ENCODE measurements at regions not wholly inside any gene's neighbourhood (a gene's known extent, or its start where the extent isn't known, plus 50 kb on each side); places are given as distances from the start of the nearest gene placed in this dataset.
A peak's percentile ranks its signal among the peaks of the same experiment; 100 is the strongest.

GRCh38 chr2:238555786-238556542, 129.2 kb downstream of the ASB1 start:
- no peak for ATAC-seq

DNA sequence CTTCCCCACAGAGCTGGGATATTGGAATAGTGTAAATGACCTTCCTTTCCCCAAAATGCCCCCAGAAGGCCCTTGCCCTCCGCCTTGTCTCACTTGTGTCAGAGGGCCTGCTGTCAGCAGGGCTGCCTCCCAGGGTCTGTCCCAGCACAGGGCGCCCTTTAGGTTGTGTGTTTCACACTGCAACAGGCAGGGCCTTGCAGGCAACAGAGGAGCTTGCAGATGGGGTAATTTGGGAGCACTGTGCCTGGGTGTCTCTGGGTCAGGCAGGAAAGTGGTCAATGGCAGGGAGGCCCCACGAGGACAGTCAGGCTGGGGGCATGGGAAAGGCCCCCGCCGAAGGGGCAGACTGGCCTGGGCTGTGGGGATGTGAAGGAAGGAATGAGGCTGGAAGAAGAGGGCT, 130.7 kb downstream of the ASB1 start:
- DNase-seq (ENCODE audit: low spot score) = no peak
- no peak for ATAC-seq
- intact Hi-C loops (cut with DNase I) = no loop called here

More at GRCh38 chr2:238555786-238556542, 129.2 kb downstream of the ASB1 start:
- intact Hi-C loops (cut with DNase I) = no loop called here
- no peak for DNase-seq (ENCODE audit: low spot score)

DNA sequence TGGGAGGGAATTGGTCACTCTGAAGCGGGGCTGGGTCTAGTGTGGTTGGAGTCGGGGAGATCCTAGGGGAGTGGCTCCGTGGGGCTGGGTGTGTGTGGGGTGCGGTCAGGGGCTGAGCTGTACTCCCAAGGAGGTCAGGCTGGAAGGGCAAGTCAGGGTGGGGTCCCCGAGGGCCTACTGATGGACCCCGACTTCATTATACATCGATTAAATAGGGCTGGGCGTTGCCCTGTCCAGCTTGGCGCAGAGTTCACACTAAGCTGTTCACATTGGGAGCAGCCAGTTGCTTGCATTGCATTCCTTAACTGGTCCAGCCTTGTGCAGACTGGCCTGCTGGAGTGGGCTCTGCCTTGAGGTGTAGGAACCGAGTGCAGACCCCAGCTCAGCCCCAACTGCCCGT, 131.2 kb downstream of the ASB1 start:
- DNase-seq (ENCODE audit: low spot score) (no peak), ATAC-seq (peak; percentile 26)
- intact Hi-C loops (cut with DNase I) = no loop called here

- DNase-seq (ENCODE audit: low spot score) (no peak), ATAC-seq (no peak)
- intact Hi-C loops (cut with DNase I) = no loop called here
These were observed 131.9 kb downstream of the ASB1 start for GRCh38 chr2:238558456-238559099.

GRCh38 chr2:238560234-238560633, 133.5 kb downstream of the ASB1 start:
- DNase-seq (ENCODE audit: low spot score) (no peak), ATAC-seq (no peak)
- intact Hi-C loops (cut with DNase I) = no loop called here

DNA sequence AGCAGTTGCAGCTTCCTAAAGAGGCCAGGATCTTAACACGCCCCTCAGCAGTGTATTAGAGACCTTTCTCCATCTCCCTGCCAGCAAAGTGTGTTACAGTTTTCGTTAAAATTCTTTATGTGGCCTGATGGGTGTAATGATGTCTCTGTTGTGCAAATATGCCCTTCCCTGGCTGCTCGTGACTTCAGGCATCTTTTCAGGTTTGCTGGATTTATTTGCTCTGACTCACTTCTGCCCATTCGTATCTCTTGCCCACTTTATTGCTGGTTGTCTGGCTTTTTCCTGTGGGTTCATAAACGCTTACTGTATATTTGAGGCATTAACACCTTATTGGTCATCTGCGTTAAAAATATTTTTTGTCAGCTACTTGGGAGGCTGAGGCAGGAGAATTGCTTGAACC, 134.5 kb downstream of the ASB1 start:
- intact Hi-C loops (cut with DNase I) = no loop called here

GRCh38 chr2:238562446-238562845, 135.7 kb downstream of the ASB1 start:
- no peak for ATAC-seq
- intact Hi-C loops (cut with DNase I) = no loop called here
- no peak for DNase-seq (ENCODE audit: low spot score)

More for the DNA sequence above, 134.5 kb downstream of the ASB1 start:
- ATAC-seq (no peak), DNase-seq (ENCODE audit: low spot score) (no peak)

DNA sequence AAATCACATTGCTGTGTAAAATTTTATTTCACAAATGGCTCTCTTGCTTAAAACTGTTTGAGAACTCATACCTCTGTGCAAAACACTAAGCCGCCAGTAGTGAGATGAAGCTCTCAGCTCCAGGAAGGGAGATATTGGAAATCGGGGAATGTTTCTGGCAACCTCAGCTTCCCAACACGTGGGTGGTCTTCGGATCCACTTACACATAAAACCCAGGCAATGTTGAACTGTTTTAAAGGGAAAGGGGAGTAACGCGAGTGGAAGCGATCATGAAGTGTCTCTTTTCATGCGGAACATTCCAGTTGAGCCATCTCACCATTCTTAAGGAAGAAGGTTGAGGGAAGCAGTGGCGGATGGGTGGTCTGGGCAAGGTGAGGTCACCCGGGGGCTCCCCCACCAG, 136.8 kb downstream of the ASB1 start:
- DNase-seq (ENCODE audit: low spot score) = no peak
- ATAC-seq = no peak
- intact Hi-C loops (cut with DNase I) = no loop called here

- ATAC-seq (no peak), DNase-seq (ENCODE audit: low spot score) (no peak)
- intact Hi-C loops (cut with DNase I) = no loop called here
These were observed 137.7 kb downstream of the ASB1 start for GRCh38 chr2:238564286-238564920.

GRCh38 chr2:238565031-238565430, 138.3 kb downstream of the ASB1 start:
- DNase-seq (ENCODE audit: low spot score) (no peak), ATAC-seq (no peak)
- intact Hi-C loops (cut with DNase I) = no loop called here

DNA sequence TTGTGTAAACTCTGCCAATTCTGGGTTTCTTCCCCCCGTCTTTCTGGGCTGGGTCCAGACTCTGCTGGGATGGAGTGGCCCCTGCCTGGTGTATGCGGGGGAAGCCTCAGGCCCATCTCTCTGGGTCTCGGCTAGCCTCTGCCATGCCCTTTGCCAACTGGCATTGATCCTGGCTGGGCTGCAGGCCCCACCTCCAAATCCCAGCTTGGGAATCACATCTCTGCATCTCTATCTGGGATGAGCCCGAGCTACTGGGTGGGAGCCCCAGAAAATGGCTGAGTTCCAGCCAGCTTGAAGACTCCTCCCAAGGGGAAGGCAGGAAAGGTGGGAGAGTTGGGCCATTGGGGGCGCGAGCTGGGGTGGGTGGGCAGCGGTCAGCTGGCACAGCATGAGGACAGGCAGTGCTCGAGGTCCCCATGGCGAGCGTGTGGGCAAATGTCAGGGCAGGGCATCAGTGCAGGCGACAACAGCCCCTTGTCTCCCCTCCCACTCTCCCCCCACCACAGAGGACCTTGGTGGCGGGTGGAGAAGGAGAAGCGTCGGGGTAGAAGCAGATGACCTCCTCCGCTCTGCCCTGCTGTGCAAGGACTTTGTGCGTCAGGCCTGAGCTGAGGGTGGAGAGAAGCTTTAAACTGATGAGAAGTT, 139.4 kb downstream of the ASB1 start:
- no peak for ATAC-seq
- intact Hi-C loops (cut with DNase I) = no loop called here
- DNase-seq (ENCODE audit: low spot score) = no peak

DNA sequence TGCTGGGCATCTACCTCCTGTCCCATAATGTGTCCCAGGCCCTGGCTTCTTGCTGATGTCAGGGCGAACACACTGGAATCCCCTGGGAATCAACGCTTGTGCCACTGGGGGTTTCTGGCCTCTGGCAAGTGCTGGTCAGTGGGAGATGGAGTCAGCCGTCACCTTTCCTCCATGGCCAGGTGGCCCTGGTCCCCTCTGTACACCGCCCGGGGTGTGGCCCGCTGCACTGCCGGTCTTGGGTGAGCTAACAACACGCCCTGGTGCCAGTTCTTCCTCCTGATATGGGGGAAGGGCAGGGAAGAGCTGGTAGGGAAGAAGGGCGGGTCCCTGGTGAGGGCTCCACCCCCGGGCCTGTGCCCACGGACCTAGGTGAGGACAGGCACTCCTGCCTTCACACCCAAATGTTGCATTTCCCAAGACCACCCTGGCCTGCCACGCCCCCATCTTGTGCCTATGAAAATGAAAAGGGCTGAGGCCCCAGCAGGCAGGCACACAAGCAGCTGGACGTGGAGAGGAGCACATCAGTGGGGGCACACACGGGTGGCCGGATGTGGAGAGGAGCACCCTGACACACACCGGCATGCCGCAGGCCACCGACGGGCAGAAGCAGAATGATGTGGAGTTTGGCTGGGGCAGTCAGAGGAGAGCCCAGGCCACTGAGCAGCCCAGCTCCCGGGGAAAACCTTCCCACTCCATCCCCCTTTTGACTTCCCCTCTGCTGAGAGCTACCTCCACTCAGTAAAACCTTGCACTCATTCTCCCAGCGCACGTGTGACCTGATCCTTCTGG, 140.5 kb downstream of the ASB1 start:
- no peak for ATAC-seq
- DNase-seq (ENCODE audit: low spot score) = no peak
- intact Hi-C loops (cut with DNase I) = no loop called here

- intact Hi-C loops (cut with DNase I) = no loop called here
- DNase-seq (ENCODE audit: low spot score) (no peak), ATAC-seq (no peak)
These were observed 141.3 kb downstream of the ASB1 start for GRCh38 chr2:238567996-238568395.

- intact Hi-C loops (cut with DNase I) = no loop called here
These were observed 142.0 kb downstream of the ASB1 start for GRCh38 chr2:238568455-238569440.

DNA sequence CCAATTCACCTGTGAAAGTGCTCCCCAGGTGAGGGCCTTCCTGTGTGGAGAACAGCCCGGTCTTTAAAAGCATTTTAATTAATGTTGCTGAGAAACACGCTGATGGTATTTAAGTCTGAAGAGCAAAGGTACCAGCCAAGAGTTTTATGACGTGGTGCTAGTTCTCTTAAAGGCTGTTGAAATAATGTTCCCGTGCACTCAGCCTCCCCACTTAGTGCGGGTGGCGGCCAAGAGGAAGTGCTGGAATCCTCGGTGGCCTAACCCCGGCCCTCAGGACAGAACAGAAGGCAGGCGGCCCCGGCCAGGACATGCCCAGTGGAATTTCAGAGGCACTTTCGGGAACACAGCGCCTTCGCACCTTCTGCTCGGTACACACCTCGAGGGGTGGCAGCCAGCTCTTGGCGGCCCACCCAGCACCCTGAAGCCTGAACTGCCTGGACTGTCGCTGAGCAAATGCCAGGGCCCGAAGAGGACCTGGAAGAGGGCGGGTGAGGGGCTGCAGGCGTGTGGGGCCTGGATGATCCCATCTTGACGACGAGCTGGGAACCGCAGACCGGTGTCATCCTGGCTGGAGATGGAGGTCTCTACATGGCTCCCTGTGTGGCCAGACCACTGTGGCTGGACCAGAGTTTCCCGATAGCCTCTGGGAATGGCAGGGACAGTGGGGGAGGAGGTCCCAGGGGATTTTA, 142.9 kb downstream of the ASB1 start:
- intact Hi-C loops (cut with DNase I) = no loop called here
- ATAC-seq = peak; percentile 60
- peak; percentile 47 for DNase-seq (ENCODE audit: low spot score)

More at GRCh38 chr2:238568455-238569440, 142.0 kb downstream of the ASB1 start:
- ATAC-seq (no peak), DNase-seq (ENCODE audit: low spot score) (no peak)

GRCh38 chr2:238570391-238570790, 143.7 kb downstream of the ASB1 start:
- intact Hi-C loops (cut with DNase I) = no loop called here
- no peak for DNase-seq (ENCODE audit: low spot score)

DNA sequence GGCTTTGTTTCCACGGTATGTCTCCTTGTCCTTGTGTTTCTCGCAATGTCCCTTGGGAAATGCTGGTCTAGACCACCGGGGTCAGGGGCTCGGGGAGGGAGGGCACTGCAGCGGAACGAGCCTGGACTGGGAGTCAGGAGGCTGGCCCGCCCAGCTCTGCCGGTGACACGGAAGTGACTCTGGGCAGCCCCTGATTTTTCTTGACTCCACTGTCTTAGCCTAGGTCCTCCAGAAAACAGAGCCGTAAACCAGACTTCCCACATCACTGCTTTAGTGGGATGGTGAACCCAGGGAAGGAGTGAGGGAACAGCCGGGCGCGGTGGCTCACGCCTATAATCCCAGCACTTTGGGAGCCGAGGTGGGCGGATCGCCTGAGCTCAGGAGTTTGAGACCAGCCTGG, 144.2 kb downstream of the ASB1 start:
- ATAC-seq (peak; percentile 68), DNase-seq (ENCODE audit: low spot score) (peak; percentile 39)
- intact Hi-C loops (cut with DNase I) = no loop called here

More at GRCh38 chr2:238570391-238570790, 143.7 kb downstream of the ASB1 start:
- ATAC-seq = peak; percentile 53

Data from sciatic nerve (tissue), 2 donors.